Colonic mucosa (tissue), 4 donors: ENCODE measurements at regions not wholly inside any gene's neighbourhood (a gene's known extent, or its start where the extent isn't known, plus 50 kb on each side); places are given as distances from the start of the nearest gene placed in this dataset.

Experiments used
- DNase-seq: peaks from one replicate; pipeline ENCODE4 v3.0.0-alpha.2; 2020
- H3K27ac ChIP-seq: fragments of 200-600 bp; one replicate; pipeline ENCODE4 v1.8.0; 2021
- H3K27me3 ChIP-seq: fragments of 200-600 bp; one replicate; pipeline ENCODE4 v1.8.0; 2021
- H3K36me3 ChIP-seq: fragments of 200-600 bp; one replicate; pipeline ENCODE4 v1.8.0; 2021
- H3K4me1 ChIP-seq: fragments of 200-600 bp; one replicate; pipeline ENCODE4 v1.8.0; 2021; ENCODE audit warnings: mild to moderate bottlenecking
- H3K4me3 ChIP-seq: fragments of 200-600 bp; one replicate; pipeline ENCODE4 v1.8.0; 2021
- H3K9ac ChIP-seq, 2 donors: one replicate each; pipeline ENCODE4 v1.7.0; 2013; ENCODE audit warnings: control low read depth in 2 of 2, low read depth in 2 of 2, low read length in 2 of 2
- H3K9me3 ChIP-seq: fragments of 200-600 bp; one replicate; pipeline ENCODE4 v1.8.0; 2021
- intact Hi-C: fragments of 100-400 bp; cut with DNase I; formaldehyde crosslinking; loops from one replicate; pipeline ENCODE4 v1.14.1; 2022
- TF ChIP-seq, protein P1 (sequence below): fragments of 200-600 bp; IDR thresholded peaks from one replicate; pipeline ENCODE4 v1.8.0; 2022; ENCODE audit warnings: antibody characterized with exemption, mild to moderate bottlenecking
- donor health status: healthy.
- donor health status: DM: no; HTN: no; CAD: no.
- donor health status: DM: no; HTN: no; CAD: no.

DNA sequence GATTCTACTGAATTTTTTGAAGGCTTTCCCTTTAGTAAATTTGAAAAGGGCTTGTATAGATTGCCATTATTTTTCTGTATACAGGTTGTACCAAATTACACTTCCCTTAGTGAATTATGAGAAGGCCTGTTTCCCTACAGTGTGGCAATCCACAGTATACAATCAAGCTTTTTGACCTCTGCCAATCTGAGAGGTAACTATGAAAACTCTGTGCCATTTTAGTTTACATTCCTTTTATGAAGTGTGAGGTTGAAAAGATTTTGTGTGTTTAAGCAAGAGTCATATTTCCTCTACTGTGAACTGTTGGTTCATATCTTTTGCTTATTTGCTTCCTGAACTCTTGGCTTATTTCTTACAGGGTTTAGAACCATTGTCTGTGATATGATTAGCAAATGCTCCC lies 432.5 kb downstream of the KCNA4 start:
- TF ChIP-seq, protein P1, sequence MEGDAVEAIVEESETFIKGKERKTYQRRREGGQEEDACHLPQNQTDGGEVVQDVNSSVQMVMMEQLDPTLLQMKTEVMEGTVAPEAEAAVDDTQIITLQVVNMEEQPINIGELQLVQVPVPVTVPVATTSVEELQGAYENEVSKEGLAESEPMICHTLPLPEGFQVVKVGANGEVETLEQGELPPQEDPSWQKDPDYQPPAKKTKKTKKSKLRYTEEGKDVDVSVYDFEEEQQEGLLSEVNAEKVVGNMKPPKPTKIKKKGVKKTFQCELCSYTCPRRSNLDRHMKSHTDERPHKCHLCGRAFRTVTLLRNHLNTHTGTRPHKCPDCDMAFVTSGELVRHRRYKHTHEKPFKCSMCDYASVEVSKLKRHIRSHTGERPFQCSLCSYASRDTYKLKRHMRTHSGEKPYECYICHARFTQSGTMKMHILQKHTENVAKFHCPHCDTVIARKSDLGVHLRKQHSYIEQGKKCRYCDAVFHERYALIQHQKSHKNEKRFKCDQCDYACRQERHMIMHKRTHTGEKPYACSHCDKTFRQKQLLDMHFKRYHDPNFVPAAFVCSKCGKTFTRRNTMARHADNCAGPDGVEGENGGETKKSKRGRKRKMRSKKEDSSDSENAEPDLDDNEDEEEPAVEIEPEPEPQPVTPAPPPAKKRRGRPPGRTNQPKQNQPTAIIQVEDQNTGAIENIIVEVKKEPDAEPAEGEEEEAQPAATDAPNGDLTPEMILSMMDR = no peak
- intact Hi-C loops = no loop called here
- Histone ChIP-seq H3K4me3 (no peak overlapping the region), H3K27me3 (no peaks in the 10 kb centered on the region), H3K27ac (no peak overlapping the region), H3K36me3 (no peaks in the 10 kb centered on the region), H3K9me3 (no peaks in the 10 kb centered on the region), H3K9ac (no peak overlapping the region), H3K4me1 (no peaks in the 10 kb centered on the region)
- DNase-seq = no peak

DNA sequence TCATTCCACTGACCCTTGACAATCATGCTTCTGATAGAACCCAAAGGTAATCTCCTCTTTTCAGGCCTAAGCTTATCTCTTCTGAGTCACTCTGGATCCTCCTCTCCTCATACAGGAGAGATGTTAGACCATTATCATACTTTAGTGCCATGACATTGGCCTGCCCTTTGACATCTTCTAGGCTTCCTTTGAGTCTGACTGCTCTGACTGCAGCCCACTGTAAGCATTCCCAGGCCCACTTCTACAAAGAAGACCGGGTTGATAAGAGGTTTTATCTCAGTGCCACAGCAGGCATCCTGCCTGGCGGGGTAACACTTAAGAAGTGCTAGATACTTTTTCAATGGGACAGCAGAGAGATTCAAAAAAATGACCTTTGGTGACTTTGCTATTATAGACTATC lies 438.0 kb downstream of the KCNA4 start:
- no peaks in the 10 kb centered on the region for H3K9me3 ChIP-seq
- no peak overlapping the region for H3K4me3 ChIP-seq
- H3K36me3 ChIP-seq = no peaks in the 10 kb centered on the region
- no peaks in the 10 kb centered on the region for H3K27me3 ChIP-seq
- DNase-seq = no peak
- H3K27ac ChIP-seq = no peak overlapping the region
- intact Hi-C loops = no loop called here
- no peak overlapping the region for H3K9ac ChIP-seq
- H3K4me1 ChIP-seq = no peaks in the 10 kb centered on the region
- TF ChIP-seq, protein P1 = no peak

DNA sequence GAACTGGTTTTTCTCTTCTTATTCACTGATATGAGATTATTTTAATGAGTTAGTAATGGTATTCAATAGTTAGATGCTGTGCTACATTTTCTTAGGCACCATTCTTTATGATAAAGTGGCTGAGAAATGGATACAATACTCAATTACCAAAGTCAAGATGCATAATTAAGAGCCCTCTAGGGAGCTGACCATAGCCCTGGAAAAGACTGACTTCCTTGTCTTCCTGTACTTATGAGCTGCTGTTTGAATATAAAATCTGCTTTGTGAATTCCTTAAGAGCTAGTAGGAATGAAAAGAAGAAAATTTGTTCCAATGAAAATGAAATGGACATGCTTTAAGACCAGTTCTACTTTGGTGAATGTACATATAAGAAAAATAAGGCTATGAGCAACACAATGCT lies 452.3 kb downstream of the KCNA4 start:
- DNase-seq = no peak
- no peaks in the 10 kb centered on the region for H3K36me3 ChIP-seq
- no peaks in the 10 kb centered on the region for H3K9me3 ChIP-seq
- TF ChIP-seq, protein P1 = no peak
- no peak overlapping the region for H3K27ac ChIP-seq
- H3K4me3 ChIP-seq = no peak overlapping the region
- H3K4me1 ChIP-seq = no peaks in the 10 kb centered on the region
- no peaks in the 10 kb centered on the region for H3K27me3 ChIP-seq
- intact Hi-C loops = no loop called here
- H3K9ac ChIP-seq = no peak overlapping the region

DNA sequence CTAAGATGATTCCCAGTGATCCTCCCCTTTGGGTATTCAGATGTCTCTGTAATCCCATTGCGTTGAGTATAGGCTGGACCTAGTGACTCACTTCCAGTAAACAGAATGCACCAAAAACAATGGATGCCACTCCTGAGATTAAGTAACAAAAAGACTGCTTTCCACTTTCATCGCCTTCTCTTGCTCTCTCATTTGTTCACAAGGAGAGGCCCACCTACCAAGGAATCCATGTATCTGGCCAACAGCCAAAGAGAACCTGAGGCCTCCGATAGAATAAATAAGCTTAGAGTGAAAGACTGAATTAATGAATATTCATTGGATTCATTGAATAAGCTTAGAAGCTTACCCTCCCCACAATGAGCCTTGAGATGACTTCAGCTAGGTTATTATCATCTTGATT lies 454.6 kb downstream of the KCNA4 start:
- DNase-seq = no peak
- Histone ChIP-seq H3K9ac (no peak overlapping the region), H3K27me3 (no peaks in the 10 kb centered on the region), H3K4me3 (no peak overlapping the region), H3K9me3 (no peaks in the 10 kb centered on the region), H3K27ac (no peak overlapping the region), H3K36me3 (no peaks in the 10 kb centered on the region), H3K4me1 (no peaks in the 10 kb centered on the region)
- intact Hi-C loops = no loop called here
- TF ChIP-seq, protein P1 = no peak

DNA sequence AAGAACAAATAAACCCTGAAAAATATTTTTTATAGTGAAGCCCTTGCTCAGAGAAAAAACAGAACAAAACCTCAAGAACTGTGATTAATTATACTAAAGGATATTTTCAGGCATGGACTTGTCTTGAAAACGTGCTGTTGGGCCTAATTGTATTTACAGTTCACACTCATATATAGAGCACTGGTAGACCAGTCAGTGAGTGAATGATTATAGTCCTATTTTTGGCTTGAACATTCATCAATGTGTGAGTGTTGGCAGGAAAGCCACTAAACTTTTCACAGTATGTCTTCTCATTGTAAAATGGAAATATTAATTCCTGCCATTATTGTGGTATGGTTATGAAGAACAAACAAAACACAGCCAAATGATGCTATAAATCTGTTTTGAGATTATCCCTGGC lies 462.8 kb downstream of the KCNA4 start:
- H3K36me3 ChIP-seq = no peaks in the 10 kb centered on the region
- no peaks in the 10 kb centered on the region for H3K4me1 ChIP-seq
- no peak overlapping the region for H3K4me3 ChIP-seq
- TF ChIP-seq, protein P1 = no peak
- no peaks in the 10 kb centered on the region for H3K27me3 ChIP-seq
- H3K9me3 ChIP-seq = no peaks in the 10 kb centered on the region
- intact Hi-C loops = no loop called here
- H3K27ac ChIP-seq = no peak overlapping the region
- no peak overlapping the region for H3K9ac ChIP-seq
- no peak for DNase-seq
